KMS-11 (cell line): ENCODE measurements at regions not wholly inside any gene's neighbourhood (a gene's known extent, or its start where the extent isn't known, plus 50 kb on each side); places are given as distances from the start of the nearest gene placed in this dataset.

Source experiments
- H2AFZ ChIP-seq: fragments of 200-600 bp; sonication (generic); 2 replicates; pipeline ENCODE4 v1.6.1; 2016; ENCODE audit warnings: antibody characterized with exemption, mixed run types, low read depth
- H3K27ac ChIP-seq: fragments of 200-600 bp; sonication (generic); 2 replicates; pipeline ENCODE4 v1.6.1; 2016; ENCODE audit warnings: mild to moderate bottlenecking, mixed run types
- H3K27me3 ChIP-seq: fragments of 200-600 bp; sonication (generic); 2 replicates; pipeline ENCODE4 v1.6.1; 2017; ENCODE audit warnings: mild to moderate bottlenecking, low read depth, mixed run types, moderate library complexity; ENCODE audit not compliant: insufficient read depth
- H3K36me3 ChIP-seq: fragments of 200-600 bp; sonication (generic); 2 replicates; pipeline ENCODE4 v1.6.1; 2017; ENCODE audit warnings: mild to moderate bottlenecking, mixed run types; ENCODE audit not compliant: insufficient read depth
- H3K4me1 ChIP-seq: fragments of 200-600 bp; sonication (generic); 2 replicates; pipeline ENCODE4 v1.6.1; 2016; ENCODE audit warnings: mild to moderate bottlenecking, low read depth, mixed run types; ENCODE audit not compliant: poor library complexity, severe bottlenecking
- H3K4me2 ChIP-seq: fragments of 200-600 bp; sonication (generic); 2 replicates; pipeline ENCODE4 v1.7.0; 2016; ENCODE audit warnings: mild to moderate bottlenecking, mixed run types
- H3K4me3 ChIP-seq: fragments of 200-600 bp; sonication (generic); IDR thresholded peaks from 2 replicates; pipeline ENCODE4 v1.6.1; 2017; ENCODE audit warnings: low read depth, low read length, mixed read lengths; ENCODE audit not compliant: insufficient read depth
- H3K79me2 ChIP-seq: fragments of 200-600 bp; sonication (generic); 2 replicates; pipeline ENCODE4 v1.6.1; 2016; ENCODE audit warnings: low read depth, mixed run types; ENCODE audit not compliant: insufficient read depth
- H3K9ac ChIP-seq: fragments of 200-600 bp; sonication (generic); 2 replicates; pipeline ENCODE4 v1.6.1; 2016; ENCODE audit warnings: mild to moderate bottlenecking, mixed run types
- H4K20me1 ChIP-seq: fragments of 200-600 bp; sonication (generic); 2 replicates; pipeline ENCODE4 v1.6.1; 2016; ENCODE audit warnings: mild to moderate bottlenecking, mixed run types; ENCODE audit not compliant: insufficient read depth
- TF ChIP-seq, protein P1 (sequence below): fragments of 200-600 bp; sonication (generic); conservative IDR thresholded peaks from 2 replicates; pipeline ENCODE4 v1.6.1; 2017; ENCODE audit warnings: low read depth, mild to moderate bottlenecking, antibody characterized with exemption, low read length, moderate library complexity, mixed read lengths

DNA sequence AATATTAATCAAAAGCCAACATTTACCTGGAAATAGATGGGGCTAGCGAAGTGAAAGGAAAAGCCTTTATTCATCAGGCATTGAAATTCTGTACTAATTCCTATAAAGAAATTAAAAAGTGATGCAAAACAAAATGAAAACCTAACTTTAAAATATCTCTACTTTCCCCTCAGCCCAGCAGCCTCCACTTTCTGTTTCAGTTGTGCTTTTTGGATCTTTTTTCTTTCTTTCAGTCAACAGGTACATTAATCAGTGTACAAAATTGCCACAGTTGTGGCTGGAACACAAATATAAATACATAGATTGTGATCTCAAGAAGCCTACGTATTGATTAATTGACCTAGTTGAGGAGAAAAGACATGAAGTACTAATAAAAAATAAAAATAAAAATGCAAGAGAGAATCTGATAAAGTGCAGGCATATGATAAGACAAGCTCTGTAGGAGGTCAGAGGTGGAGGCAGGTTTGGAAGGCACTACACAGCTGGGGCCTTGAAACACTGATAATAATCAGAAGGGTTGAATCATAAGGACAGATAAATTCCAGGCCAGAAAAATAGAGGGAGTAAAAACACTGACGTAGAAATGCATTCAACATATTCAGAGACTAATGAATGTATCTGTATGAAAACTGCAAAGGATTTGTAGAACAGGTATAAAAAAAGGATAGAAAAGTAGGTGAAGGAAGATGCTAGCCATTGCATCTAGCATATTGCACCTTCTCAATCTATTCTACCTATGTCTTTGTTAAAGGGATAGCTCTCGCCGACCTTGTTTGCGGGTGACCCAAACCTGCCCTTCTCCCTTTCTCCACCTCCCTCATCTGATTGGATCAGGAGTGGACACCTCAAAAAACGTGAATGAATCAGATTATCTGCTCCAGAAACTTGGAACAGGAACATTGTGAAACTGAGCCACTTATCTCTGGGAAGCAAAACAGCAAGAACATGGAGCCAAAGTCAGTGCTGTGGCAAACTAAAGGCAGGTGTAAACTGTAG is 607.8 kb upstream of the ADGRL2 start:
- Histone ChIP-seq H3K27ac (no peak overlapping the region), H3K27me3 (no peaks in the 10 kb centered on the region), H3K4me3 (no peak overlapping the region), H3K4me1 (no peaks in the 10 kb centered on the region), H2AFZ (no peak overlapping the region), H4K20me1 (no peaks in the 10 kb centered on the region), H3K79me2 (no peaks in the 10 kb centered on the region), H3K4me2 (no peak overlapping the region), H3K36me3 (no peaks in the 10 kb centered on the region), H3K9ac (no peak overlapping the region)
- TF ChIP-seq, protein P1, sequence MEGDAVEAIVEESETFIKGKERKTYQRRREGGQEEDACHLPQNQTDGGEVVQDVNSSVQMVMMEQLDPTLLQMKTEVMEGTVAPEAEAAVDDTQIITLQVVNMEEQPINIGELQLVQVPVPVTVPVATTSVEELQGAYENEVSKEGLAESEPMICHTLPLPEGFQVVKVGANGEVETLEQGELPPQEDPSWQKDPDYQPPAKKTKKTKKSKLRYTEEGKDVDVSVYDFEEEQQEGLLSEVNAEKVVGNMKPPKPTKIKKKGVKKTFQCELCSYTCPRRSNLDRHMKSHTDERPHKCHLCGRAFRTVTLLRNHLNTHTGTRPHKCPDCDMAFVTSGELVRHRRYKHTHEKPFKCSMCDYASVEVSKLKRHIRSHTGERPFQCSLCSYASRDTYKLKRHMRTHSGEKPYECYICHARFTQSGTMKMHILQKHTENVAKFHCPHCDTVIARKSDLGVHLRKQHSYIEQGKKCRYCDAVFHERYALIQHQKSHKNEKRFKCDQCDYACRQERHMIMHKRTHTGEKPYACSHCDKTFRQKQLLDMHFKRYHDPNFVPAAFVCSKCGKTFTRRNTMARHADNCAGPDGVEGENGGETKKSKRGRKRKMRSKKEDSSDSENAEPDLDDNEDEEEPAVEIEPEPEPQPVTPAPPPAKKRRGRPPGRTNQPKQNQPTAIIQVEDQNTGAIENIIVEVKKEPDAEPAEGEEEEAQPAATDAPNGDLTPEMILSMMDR: no peak

DNA sequence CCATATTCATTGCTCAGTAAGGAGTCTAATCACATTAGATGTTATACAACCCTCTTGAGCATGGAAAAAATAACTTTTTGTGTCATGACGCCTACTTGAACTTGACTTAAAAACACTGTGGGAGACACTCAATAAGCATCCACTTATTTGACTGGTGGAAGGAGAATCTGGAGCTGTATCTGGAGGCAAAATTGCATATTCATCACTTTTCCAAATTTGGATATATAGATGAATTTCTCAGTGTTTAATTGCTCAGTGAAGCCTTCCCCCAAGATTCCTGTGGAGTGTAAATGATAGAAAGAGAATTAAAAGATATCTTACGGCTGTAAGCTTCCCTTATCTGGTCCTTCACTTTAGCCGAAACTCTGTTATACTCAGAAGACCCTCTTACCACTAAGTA is 610.7 kb upstream of the ADGRL2 start:
- H3K27me3 ChIP-seq: no peaks in the 10 kb centered on the region
- no peak overlapping the region for H3K4me2 ChIP-seq
- no peaks in the 10 kb centered on the region for H3K36me3 ChIP-seq
- H4K20me1 ChIP-seq: no peaks in the 10 kb centered on the region
- TF ChIP-seq, protein P1: no peak
- no peak overlapping the region for H3K9ac ChIP-seq
- H3K79me2 ChIP-seq: no peaks in the 10 kb centered on the region
- no peak overlapping the region for H3K4me3 ChIP-seq
- no peaks in the 10 kb centered on the region for H3K4me1 ChIP-seq
- H2AFZ ChIP-seq: no peak overlapping the region
- H3K27ac ChIP-seq: no peak overlapping the region

DNA sequence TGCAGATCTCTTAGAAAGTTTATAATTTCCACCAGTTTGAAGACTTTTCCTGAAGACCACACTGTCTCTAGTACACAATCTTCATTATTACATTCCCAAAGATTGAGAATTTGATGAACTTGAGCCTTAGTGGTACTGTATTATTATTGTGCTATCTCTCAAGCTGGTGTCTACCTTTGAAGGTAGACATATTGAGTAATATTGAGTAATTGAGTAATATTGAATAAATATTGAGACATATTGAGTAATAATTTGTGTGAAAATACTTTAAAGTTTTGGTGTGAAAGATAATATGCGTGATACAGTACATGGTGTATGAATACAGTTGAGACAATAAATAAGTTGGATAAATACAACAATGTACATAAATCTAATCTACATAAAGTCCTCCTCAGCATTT is 613.1 kb upstream of the ADGRL2 start:
- no peak overlapping the region for H3K9ac ChIP-seq
- H3K36me3 ChIP-seq: no peaks in the 10 kb centered on the region
- TF ChIP-seq, protein P1: no peak
- H3K4me1 ChIP-seq: no peaks in the 10 kb centered on the region
- H3K27ac ChIP-seq: no peak overlapping the region
- no peak overlapping the region for H3K4me2 ChIP-seq
- no peaks in the 10 kb centered on the region for H3K79me2 ChIP-seq
- H3K4me3 ChIP-seq: no peak overlapping the region
- H2AFZ ChIP-seq: no peak overlapping the region
- H4K20me1 ChIP-seq: no peaks in the 10 kb centered on the region
- no peaks in the 10 kb centered on the region for H3K27me3 ChIP-seq

DNA sequence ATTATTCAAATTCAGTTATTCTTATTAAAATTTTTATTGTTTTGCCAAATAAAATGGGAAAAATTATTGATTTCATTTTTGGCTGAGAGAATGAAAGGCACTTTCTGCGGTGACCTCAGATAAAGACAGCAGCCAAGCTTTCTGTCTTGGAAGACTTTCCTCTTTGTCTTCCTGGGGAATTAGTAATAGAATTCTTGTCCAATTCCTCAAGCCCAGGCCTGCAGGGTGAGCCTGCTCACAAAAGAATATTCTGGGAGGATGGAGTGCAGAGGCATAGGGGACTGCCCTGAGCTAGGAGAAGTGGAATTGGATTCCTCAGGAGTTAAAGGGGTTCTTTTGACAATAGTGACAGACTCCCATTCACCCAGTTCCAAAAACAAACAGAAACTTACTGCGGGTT is 614.5 kb upstream of the ADGRL2 start:
- Histone ChIP-seq H3K27ac (no peak overlapping the region), H3K27me3 (no peaks in the 10 kb centered on the region), H3K9ac (no peak overlapping the region), H3K4me2 (no peak overlapping the region), H3K79me2 (no peaks in the 10 kb centered on the region), H3K36me3 (no peaks in the 10 kb centered on the region), H3K4me1 (no peaks in the 10 kb centered on the region), H2AFZ (no peak overlapping the region), H4K20me1 (no peaks in the 10 kb centered on the region), H3K4me3 (no peak overlapping the region)
- TF ChIP-seq, protein P1: no peak
